GM12878 (cell line): ENCODE measurements at regions not wholly inside any gene's neighbourhood (a gene's known extent, or its start where the extent isn't known, plus 50 kb on each side); places are given as distances from the start of the nearest gene placed in this dataset.
A peak's percentile ranks its signal among the peaks of the same experiment; 100 is the strongest.

Experiments
- ATAC-seq: fragments of 200-7000 bp; cut with Tn5 transposase; 3 replicates; pipeline ENCODE4 v1.9.1; 2020; ENCODE audit warnings: mild to moderate bottlenecking, moderate library complexity
- BruUV-seq: library from RNA; stranded (reverse); fragments of 400-500 nt; replicated peaks from 2 replicates; lab custom pipeline; 2021; lab: Mats Ljungman, UMichigan
- CTCF ChIA-PET: fragments of 300-600 bp; sonication (Branson Sonifier 250); formaldehyde crosslinking; extraction: SDS; loops from one replicate; lab custom pipeline; 2021; ENCODE audit warnings: inconsistent platforms; lab: Yijun Ruan, JAX
- POLR2A ChIA-PET: fragments of 350-600 bp; formaldehyde crosslinking; extraction: SDS; loops from one replicate; lab custom pipeline; 2021; ENCODE audit warnings: inconsistent platforms; lab: Charles Lee
- RAD21 ChIA-PET: fragments of 300-600 bp; sonication (Branson Sonifier 250); formaldehyde crosslinking; loops from one replicate; lab custom pipeline; 2023; ENCODE audit warnings: antibody characterized with exemption; ENCODE audit not compliant: unreplicated experiment; lab: Charles Lee
- SMC1A ChIA-PET: fragments of 300-600 bp; sonication (Branson Sonifier 250); formaldehyde crosslinking; loops from one replicate; lab custom pipeline; 2023; ENCODE audit not compliant: unreplicated experiment, uncharacterized antibody; lab: Charles Lee
- DNase-seq: peaks from one replicate; pipeline ENCODE4 v3.0.0-alpha.2; 2011; ENCODE audit warnings: low read depth, low spot score
- FAIRE-seq: peaks from 3 replicates; lab custom pipeline; 2011; peaks lifted over from hg19 to GRCh38; lab: Jason Lieb, UNC
- H2AFZ ChIP-seq: 2 replicates; pipeline ENCODE4 v1.6.0; 2011; ENCODE audit warnings: low read depth, low read length, control low read depth; ENCODE audit not compliant: control insufficient read depth
- H3K27ac ChIP-seq: 2 replicates; pipeline ENCODE4 v1.5.1; 2011; ENCODE audit warnings: control low read depth; ENCODE audit not compliant: control insufficient read depth, insufficient read depth
- H3K27me3 ChIP-seq, 2 experiments: replicated peaks in 1 of 2; 2 replicates each; pipeline versions ENCODE4 v1.6.0 to v1.6.1; 2011; ENCODE audit warnings: low read length in 1 of 2; ENCODE audit not compliant: control insufficient read depth in 2 of 2, insufficient read depth in 2 of 2
- H3K36me3 ChIP-seq, 2 experiments: 2 replicates each; pipeline ENCODE4 v1.5.1; 2011; ENCODE audit warnings: low read length in 1 of 2; ENCODE audit not compliant: control insufficient read depth in 2 of 2, insufficient read depth in 2 of 2
- H3K4me1 ChIP-seq: 2 replicates; pipeline ENCODE4 v1.6.1; 2011; ENCODE audit warnings: mild to moderate bottlenecking, low read length, moderate library complexity, mixed read lengths; ENCODE audit not compliant: control insufficient read depth, insufficient read depth
- H3K4me2 ChIP-seq: 2 replicates; pipeline ENCODE4 v1.6.0; 2011; ENCODE audit warnings: control low read depth; ENCODE audit not compliant: control insufficient read depth, insufficient read depth
- H3K4me3 ChIP-seq: fragments of 200-600 bp; sonication (generic); 2 replicates; pipeline ENCODE4 v1.5.1; 2016
- H3K79me2 ChIP-seq: 2 replicates; pipeline ENCODE4 v1.6.0; 2011; ENCODE audit warnings: low read length; ENCODE audit not compliant: control insufficient read depth, insufficient read depth
- H3K9ac ChIP-seq: 2 replicates; pipeline ENCODE4 v1.8.0; 2011; ENCODE audit warnings: low read length, control low read depth, mixed read lengths; ENCODE audit not compliant: control insufficient read depth, insufficient read depth
- H3K9me3 ChIP-seq: replicated peaks from 3 replicates; pipeline ENCODE4 v1.5.1; 2011; ENCODE audit warnings: mild to moderate bottlenecking, low read length; ENCODE audit not compliant: control insufficient read depth, insufficient read depth
- H4K20me1 ChIP-seq: 2 replicates; pipeline ENCODE4 v1.6.0; 2011; ENCODE audit not compliant: control insufficient read depth, insufficient read depth
- CHD4 ChIP-seq: fragments of 200-600 bp; sonication (generic); IDR thresholded peaks from 2 replicates; pipeline ENCODE4 v1.6.1; 2016; ENCODE audit warnings: mild to moderate bottlenecking
- EP300 ChIP-seq, 2 experiments: fragments of 150-350 bp in 1 of 2; IDR thresholded peaks; 2 replicates each; pipeline ENCODE4 v1.6.1; 2011 to 2012; ENCODE audit warnings: low read depth in 2 of 2, low read length in 2 of 2, borderline replicate concordance in 1 of 2, improper control_type of control experiment in 1 of 2, inconsistent platforms in 1 of 2; ENCODE audit not compliant: control insufficient read depth in 1 of 2
- JUND ChIP-seq: IDR thresholded peaks from 2 replicates; pipeline ENCODE4 v1.6.1; 2012; ENCODE audit warnings: low read depth, mild to moderate bottlenecking, low read length, improper control_type of control experiment, moderate library complexity
- KLF5 ChIP-seq: fragments of 450-650 bp; IDR thresholded peaks from 2 replicates; pipeline ENCODE4 v1.6.1; 2014; ENCODE audit warnings: mild to moderate bottlenecking; ENCODE audit not compliant: partially characterized antibody
- NR2C1 ChIP-seq: fragments of 450-650 bp; IDR thresholded peaks from 2 replicates; pipeline ENCODE4 v1.6.1; 2017; ENCODE audit warnings: antibody characterized with exemption, mild to moderate bottlenecking, moderate library complexity
- RELA ChIP-seq: fragments of 450-650 bp; IDR thresholded peaks from 2 replicates; pipeline ENCODE4 v1.8.0; 2014; ENCODE audit warnings: borderline replicate concordance; ENCODE audit not compliant: partially characterized antibody
- SUPT20H ChIP-seq: IDR thresholded peaks from 2 replicates; pipeline ENCODE4 v1.6.1; 2011; ENCODE audit warnings: low read depth, mild to moderate bottlenecking, low read length, moderate library complexity, borderline replicate concordance; ENCODE audit not compliant: control insufficient read depth
- TCF12 ChIP-seq: IDR thresholded peaks from 2 replicates; pipeline ENCODE4 v1.6.1; 2011; ENCODE audit warnings: low read depth, mild to moderate bottlenecking, low read length
- WGBS: methylation state at CpG from one replicate; pipeline ENCODE4 v1.1.6; 2016; ENCODE audit warnings: low lambda C conversion rate; ENCODE audit not compliant: insufficient replicate concordance, insufficient coverage; ENCODE audit errors: missing lambda C conversion rate; 5-methylcytosine and 5-hydroxymethylcytosine counted together
- in situ Hi-C: fragments of 300-500 bp; cut with MboI; formaldehyde crosslinking; loops from 9 replicates; pipeline ENCODE4 v1.14.3; 2018; ENCODE audit warnings: mixed read lengths
- intact Hi-C: fragments of 100-400 bp; cut with micrococcal nuclease; formaldehyde crosslinking; loops from one replicate; pipeline ENCODE4 v1.14.2; 2022; ENCODE audit not compliant: unreplicated experiment
- TF ChIP-seq, protein P1 (sequence below): fragments of 450-650 bp; IDR thresholded peaks from 2 replicates; pipeline ENCODE4 v1.6.1; 2017; ENCODE audit warnings: low read depth, mild to moderate bottlenecking, moderate library complexity

DNA sequence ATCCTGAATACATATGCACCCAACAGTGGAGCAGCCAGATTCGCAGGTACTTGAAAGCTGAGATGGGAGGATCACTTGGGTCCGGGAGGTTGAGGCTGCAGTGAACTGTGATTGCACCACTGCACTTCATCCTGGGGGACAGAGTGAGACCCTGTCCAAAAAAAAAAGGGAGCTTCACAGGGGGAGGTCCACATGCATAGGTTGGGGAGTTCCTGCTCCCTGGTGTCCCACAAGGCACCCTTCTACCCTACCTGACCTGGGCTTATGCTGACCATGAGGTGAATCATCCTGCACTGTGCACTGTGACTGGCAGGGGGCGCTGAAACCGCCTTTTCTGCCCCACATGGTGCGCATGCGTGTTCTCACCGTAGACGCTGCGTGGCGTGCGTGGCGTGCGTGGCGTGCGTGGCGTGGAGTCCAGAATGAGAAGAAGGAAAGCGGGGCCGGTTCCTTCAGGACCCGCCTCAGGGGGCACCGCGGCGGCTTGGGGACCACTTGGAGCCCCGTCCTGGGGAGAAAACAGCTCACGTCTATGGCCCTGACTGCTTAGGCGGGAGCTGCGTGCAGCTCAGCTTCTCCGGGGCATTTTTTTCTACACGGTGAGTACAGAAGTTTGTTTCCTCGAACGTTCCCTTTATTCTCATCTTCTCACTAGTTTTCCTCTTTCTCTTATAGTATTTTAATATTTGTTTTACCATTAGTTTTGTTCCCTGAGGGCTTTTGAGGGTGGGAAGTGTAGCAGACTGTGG is 116.6 kb upstream of the GRK3 start (continued):
- TF ChIP-seq EP300 (IDR thresholded peaks at IDR 0.05; ENCODE audit: borderline replicate concordance in 1 of 2, control insufficient read depth in 1 of 2, low read depth in 2 of 2, low read length in 2 of 2) = no peak
- TF ChIP-seq NR2C1 = no peak
- TF ChIP-seq RELA = no peak
- no peak for TF ChIP-seq KLF5
- TF ChIP-seq CHD4 = no peak
- TF ChIP-seq JUND = peak; percentile 39; the same call in 1 of the 2 replicates
- TF ChIP-seq SUPT20H = no peak

DNA sequence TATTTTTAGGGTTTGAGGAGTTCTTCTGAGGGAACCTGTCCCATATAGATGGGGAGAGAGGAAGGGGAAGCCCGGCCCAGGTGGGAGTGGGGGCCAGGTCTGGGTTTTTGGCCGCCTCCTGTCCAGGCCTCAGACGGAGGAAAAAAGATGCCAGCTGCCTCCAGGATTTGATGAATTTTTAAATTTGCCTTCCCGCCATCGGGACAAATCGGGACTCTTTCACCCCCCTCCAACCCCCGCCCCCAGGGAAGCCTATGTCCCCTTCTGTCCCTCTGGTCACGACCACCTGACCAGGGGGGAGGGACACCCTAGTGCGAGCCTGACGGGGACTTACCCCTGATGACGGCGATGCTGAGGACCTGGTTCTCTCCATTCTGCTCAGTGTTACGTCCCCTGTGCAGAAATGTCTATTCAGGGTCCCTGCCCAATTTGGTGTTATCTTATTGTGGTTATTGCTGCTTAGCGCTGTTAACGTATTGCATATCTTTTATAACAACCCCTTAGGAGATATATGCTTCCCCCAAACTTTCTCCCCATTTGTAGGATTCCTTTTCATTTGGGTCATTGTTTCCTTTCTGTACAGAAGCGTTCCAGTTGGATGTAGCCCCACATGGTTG is 115.9 kb upstream of the GRK3 start:
- Histone ChIP-seq H2AFZ (peak overlapping the region; percentile 72), H3K4me3 (peak overlapping the region; percentile 83), H3K9me3 (no peaks in the 10 kb centered on the region), H3K27ac (peak overlapping the region; percentile 70), H3K36me3 (no peaks in the 10 kb centered on the region; a peak in 1 of 4 replicates), H3K9ac (peak overlapping the region; percentile 93), H3K79me2 (peaks cover 61% of the 10 kb centered on the region), H3K4me2 (peak overlapping the region; percentile 72), H3K27me3 (no peaks in the 10 kb centered on the region), H3K4me1 (no peaks in the 10 kb centered on the region; the same call in 1 of the 2 replicates), H4K20me1 (peaks cover 2% of the 10 kb centered on the region; the same call in 1 of the 2 replicates)
- ChIA-PET RAD21 (interaction anchor here (1.6 to 1.9 kb wide), 3 partner anchors 45 to 95 kb away, joined by 5 to 9 read pairs (median 5); no protein-coding TSS in a partner anchor), POLR2A (no interaction called here), CTCF (interaction anchor here (0.6 to 2.7 kb wide), 11 partner anchors 15 to 325 kb away, joined by 3 to 19 read pairs (median 8); no protein-coding TSS in a partner anchor), SMC1A (interaction anchor here (1.4 to 1.9 kb wide), 3 partner anchors 45 to 329 kb away, joined by 4 to 9 read pairs (median 6); no protein-coding TSS in a partner anchor)
- WGBS = under 1% methylated on average over 16 of the region's 16 CpGs
- no peak for FAIRE-seq
- in situ Hi-C loops = loop anchor here (5.0 kb wide), 1 partner anchor 86 kb away; no protein-coding TSS in a partner anchor
- DNase-seq = no peak
- no TSS peak for BruUV-seq
- intact Hi-C loops = loop anchor here (5.0 kb wide), 2 partner anchors 46 to 211 kb away; no protein-coding TSS in a partner anchor
- ATAC-seq = peak; percentile 75
- TF ChIP-seq, protein P1, sequence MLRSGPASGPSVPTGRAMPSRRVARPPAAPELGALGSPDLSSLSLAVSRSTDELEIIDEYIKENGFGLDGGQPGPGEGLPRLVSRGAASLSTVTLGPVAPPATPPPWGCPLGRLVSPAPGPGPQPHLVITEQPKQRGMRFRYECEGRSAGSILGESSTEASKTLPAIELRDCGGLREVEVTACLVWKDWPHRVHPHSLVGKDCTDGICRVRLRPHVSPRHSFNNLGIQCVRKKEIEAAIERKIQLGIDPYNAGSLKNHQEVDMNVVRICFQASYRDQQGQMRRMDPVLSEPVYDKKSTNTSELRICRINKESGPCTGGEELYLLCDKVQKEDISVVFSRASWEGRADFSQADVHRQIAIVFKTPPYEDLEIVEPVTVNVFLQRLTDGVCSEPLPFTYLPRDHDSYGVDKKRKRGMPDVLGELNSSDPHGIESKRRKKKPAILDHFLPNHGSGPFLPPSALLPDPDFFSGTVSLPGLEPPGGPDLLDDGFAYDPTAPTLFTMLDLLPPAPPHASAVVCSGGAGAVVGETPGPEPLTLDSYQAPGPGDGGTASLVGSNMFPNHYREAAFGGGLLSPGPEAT = 0 out of 2 replicates have a peak, but pooled peaks have one; percentile 5
- TF ChIP-seq TCF12 = no peak
